ENCODE measurements at regions not wholly inside any gene's neighbourhood (a gene's known extent, or its start where the extent isn't known, plus 50 kb on each side); places are given as distances from the start of the nearest gene placed in this dataset.

- H3K9me3 Mint-ChIP-seq, result peaks cover 14% of the 10 kb centered on the region
- H3K4me3 Mint-ChIP-seq, result no peak overlapping the region
- no peaks in the 10 kb centered on the region for H3K27me3 Mint-ChIP-seq
- peaks cover 4% of the 10 kb centered on the region for H3K36me3 Mint-ChIP-seq
- H3K4me1 Mint-ChIP-seq (ENCODE audit: low read depth in 2 of 2), result peaks cover 0 to 7% of the 10 kb centered on the region in 2 donors
- H3K27ac Mint-ChIP-seq, result no peak overlapping the region
- no peak for ATAC-seq
- no peak for DNase-seq (ENCODE audit: low spot score)
Measured at GRCh38 chr5:156271569-156271968, 55.4 kb upstream of the SGCD start.

- ATAC-seq (no peak), DNase-seq (ENCODE audit: low spot score) (no peak)
- Mint-ChIP-seq H3K36me3 (peaks cover 4% of the 10 kb centered on the region), H3K27me3 (no peaks in the 10 kb centered on the region), H3K4me3 (no peak overlapping the region), H3K4me1 (ENCODE audit: low read depth in 2 of 2) (peaks cover 0 to 7% of the 10 kb centered on the region in 2 donors), H3K27ac (no peak overlapping the region), H3K9me3 (peaks cover 14% of the 10 kb centered on the region)
Measured at GRCh38 chr5:156272139-156272538, 54.8 kb upstream of the SGCD start.

- Mint-ChIP-seq H3K27me3 (no peaks in the 10 kb centered on the region), H3K27ac (no peak overlapping the region), H3K9me3 (peaks cover 17% of the 10 kb centered on the region)
Measured at GRCh38 chr5:156273325-156273724, 53.6 kb upstream of the SGCD start.

GRCh38 chr5:156274453-156274852 is 52.5 kb upstream of the SGCD start:
- Mint-ChIP-seq H3K36me3 (peaks cover 4% of the 10 kb centered on the region), H3K4me1 (ENCODE audit: low read depth in 2 of 2) (no peaks in the 10 kb centered on the region)

More at GRCh38 chr5:156273325-156273724, 53.6 kb upstream of the SGCD start:
- Mint-ChIP-seq H3K4me3 (no peak overlapping the region), H3K4me1 (ENCODE audit: low read depth in 2 of 2) (peaks cover 0 to 4% of the 10 kb centered on the region in 2 donors), H3K36me3 (peaks cover 4% of the 10 kb centered on the region)
- DNase-seq (ENCODE audit: low spot score) (no peak), ATAC-seq (no peak)

More at GRCh38 chr5:156274453-156274852, 52.5 kb upstream of the SGCD start:
- DNase-seq (ENCODE audit: low spot score) (no peak), ATAC-seq (peak in 1 of 2 donors; percentile 20)
- Mint-ChIP-seq H3K27ac (no peak overlapping the region), H3K27me3 (no peaks in the 10 kb centered on the region), H3K4me3 (no peak overlapping the region), H3K9me3 (peaks cover 17% of the 10 kb centered on the region)

All from natural killer cell treated with Interleukin-12 subunit alpha and Interleukin-12 subunit beta and Interleukin-15 and Interleukin-18, amount 100 ng/mL, for 72 hours (primary cell).